ENCODE measurements at regions not wholly inside any gene's neighbourhood (a gene's known extent, or its start where the extent isn't known, plus 50 kb on each side); places are given as distances from the start of the nearest gene placed in this dataset.
A peak's percentile ranks its signal among the peaks of the same experiment; 100 is the strongest.

- ATAC-seq (no peak), DNase-seq (no peak)
- intact Hi-C loops (cut with DNase I): no loop called here
- Histone ChIP-seq H3K27ac (no peak overlapping the region), H3K27me3 (no peaks in the 10 kb centered on the region), H3K36me3 (no peaks in the 10 kb centered on the region), H3K4me1 (no peaks in the 10 kb centered on the region), H3K4me3 (no peak overlapping the region), H3K9me3 (no peaks in the 10 kb centered on the region)
- TF ChIP-seq CTCF (IDR thresholded peaks at IDR 0.05): no peak
Observed at GRCh38 chr15:94631608-94632007, 400.2 kb downstream of the MCTP2 start.

- H3K36me3 ChIP-seq: no peaks in the 10 kb centered on the region
- no peaks in the 10 kb centered on the region for H3K4me1 ChIP-seq
- intact Hi-C loops (cut with DNase I): no loop called here
- H3K27ac ChIP-seq: no peak overlapping the region
- H3K4me3 ChIP-seq: no peak overlapping the region
- ATAC-seq (no peak), DNase-seq (no peak)
- no peaks in the 10 kb centered on the region for H3K27me3 ChIP-seq
- no peaks in the 10 kb centered on the region for H3K9me3 ChIP-seq
- TF ChIP-seq CTCF (IDR thresholded peaks at IDR 0.05): no peak
Observed at GRCh38 chr15:94638183-94638582, 406.8 kb downstream of the MCTP2 start.

GRCh38 chr15:94639701-94640100 lies 408.3 kb downstream of the MCTP2 start:
- Histone ChIP-seq H3K27ac (no peak overlapping the region), H3K27me3 (no peaks in the 10 kb centered on the region), H3K9me3 (no peaks in the 10 kb centered on the region), H3K4me1 (no peaks in the 10 kb centered on the region), H3K4me3 (no peak overlapping the region), H3K36me3 (no peaks in the 10 kb centered on the region)
- no peak for TF ChIP-seq CTCF (IDR thresholded peaks at IDR 0.05)
- peak in 2 of 4 donors; percentile 46 to 61 for DNase-seq
- intact Hi-C loops (cut with DNase I): no loop called here
- no peak for ATAC-seq

GRCh38 chr15:94644433-94644832 lies 413.1 kb downstream of the MCTP2 start:
- intact Hi-C loops (cut with DNase I): no loop called here
- no peak overlapping the region for H3K27ac ChIP-seq
- no peaks in the 10 kb centered on the region for H3K9me3 ChIP-seq
- H3K4me3 ChIP-seq: no peak overlapping the region
- TF ChIP-seq CTCF (IDR thresholded peaks at IDR 0.05): no peak
- no peaks in the 10 kb centered on the region for H3K27me3 ChIP-seq
- no peak for DNase-seq
- H3K4me1 ChIP-seq: no peaks in the 10 kb centered on the region
- no peak for ATAC-seq
- no peaks in the 10 kb centered on the region for H3K36me3 ChIP-seq

- TF ChIP-seq CTCF (IDR thresholded peaks at IDR 0.05): no peak
- ATAC-seq (no peak), DNase-seq (no peak)
- H3K4me3 ChIP-seq: no peak overlapping the region
- H3K4me1 ChIP-seq: no peaks in the 10 kb centered on the region
- H3K27me3 ChIP-seq: no peaks in the 10 kb centered on the region
- intact Hi-C loops (cut with DNase I): no loop called here
- no peaks in the 10 kb centered on the region for H3K36me3 ChIP-seq
- H3K9me3 ChIP-seq: no peaks in the 10 kb centered on the region
- no peak overlapping the region for H3K27ac ChIP-seq
Observed at GRCh38 chr15:94653071-94653470, 421.7 kb downstream of the MCTP2 start.
